AG04449 (cell line): ENCODE measurements at regions not wholly inside any gene's neighbourhood (a gene's known extent, or its start where the extent isn't known, plus 50 kb on each side); places are given as distances from the start of the nearest gene placed in this dataset.

Experiments
- CTCF ChIA-PET: fragments of 350-600 bp; formaldehyde crosslinking; extraction: SDS; loops from one replicate; lab custom pipeline; 2021; ENCODE audit warnings: antibody characterized with exemption; lab: Yijun Ruan, JAX
- POLR2A ChIA-PET: fragments of 400-600, 350-600 bp; formaldehyde crosslinking; extraction: SDS; loops from one replicate; lab custom pipeline; 2020; ENCODE audit warnings: antibody characterized with exemption, inconsistent platforms; lab: Yijun Ruan, JAX
- DNase-seq: peaks from one replicate; pipeline ENCODE4 v3.0.0-alpha.2; 2010; ENCODE audit warnings: low read depth, low spot score
- H3K4me3 ChIP-seq: 2 replicates; pipeline ENCODE4 v1.5.1; 2011; ENCODE audit warnings: low read depth, mild to moderate bottlenecking, control low read depth, low read length
- TF ChIP-seq, protein P1 (sequence below): IDR thresholded peaks from one replicate; pipeline ENCODE4 v1.5.1; 2011; ENCODE audit warnings: mild to moderate bottlenecking, moderate library complexity, low read length, control low read depth, inconsistent platforms; ENCODE audit not compliant: insufficient read depth; ENCODE audit errors: missing control alignments

DNA sequence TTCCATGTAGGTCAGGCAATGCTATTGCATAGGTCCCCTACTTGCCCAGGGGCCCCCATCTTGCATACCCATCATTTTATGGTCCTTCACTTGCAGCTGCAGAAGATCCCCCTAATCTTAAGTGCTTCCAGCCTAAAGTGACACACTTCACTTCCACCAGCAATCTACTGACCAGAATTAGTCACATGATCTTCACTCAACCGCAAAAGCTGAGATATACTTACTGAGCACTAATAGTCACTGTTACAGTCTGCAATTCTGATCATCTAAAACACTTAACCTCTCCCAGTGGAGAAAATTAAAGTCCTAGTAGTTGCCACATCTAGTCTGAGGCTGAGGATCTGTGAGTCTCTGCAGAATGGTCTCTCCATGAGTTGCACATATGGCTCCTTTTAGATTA is 82.1 kb downstream of the AREG start:
- H3K4me3 ChIP-seq = no peak overlapping the region
- no peak for DNase-seq
- TF ChIP-seq, protein P1, sequence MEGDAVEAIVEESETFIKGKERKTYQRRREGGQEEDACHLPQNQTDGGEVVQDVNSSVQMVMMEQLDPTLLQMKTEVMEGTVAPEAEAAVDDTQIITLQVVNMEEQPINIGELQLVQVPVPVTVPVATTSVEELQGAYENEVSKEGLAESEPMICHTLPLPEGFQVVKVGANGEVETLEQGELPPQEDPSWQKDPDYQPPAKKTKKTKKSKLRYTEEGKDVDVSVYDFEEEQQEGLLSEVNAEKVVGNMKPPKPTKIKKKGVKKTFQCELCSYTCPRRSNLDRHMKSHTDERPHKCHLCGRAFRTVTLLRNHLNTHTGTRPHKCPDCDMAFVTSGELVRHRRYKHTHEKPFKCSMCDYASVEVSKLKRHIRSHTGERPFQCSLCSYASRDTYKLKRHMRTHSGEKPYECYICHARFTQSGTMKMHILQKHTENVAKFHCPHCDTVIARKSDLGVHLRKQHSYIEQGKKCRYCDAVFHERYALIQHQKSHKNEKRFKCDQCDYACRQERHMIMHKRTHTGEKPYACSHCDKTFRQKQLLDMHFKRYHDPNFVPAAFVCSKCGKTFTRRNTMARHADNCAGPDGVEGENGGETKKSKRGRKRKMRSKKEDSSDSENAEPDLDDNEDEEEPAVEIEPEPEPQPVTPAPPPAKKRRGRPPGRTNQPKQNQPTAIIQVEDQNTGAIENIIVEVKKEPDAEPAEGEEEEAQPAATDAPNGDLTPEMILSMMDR = no peak
- CTCF ChIA-PET = interaction anchor here (0.6 to 3.1 kb wide), 6 partner anchors 8 to 150 kb away, joined by 3 to 20 read pairs (median 4); no protein-coding TSS in a partner anchor
- POLR2A ChIA-PET = no interaction called here

DNA sequence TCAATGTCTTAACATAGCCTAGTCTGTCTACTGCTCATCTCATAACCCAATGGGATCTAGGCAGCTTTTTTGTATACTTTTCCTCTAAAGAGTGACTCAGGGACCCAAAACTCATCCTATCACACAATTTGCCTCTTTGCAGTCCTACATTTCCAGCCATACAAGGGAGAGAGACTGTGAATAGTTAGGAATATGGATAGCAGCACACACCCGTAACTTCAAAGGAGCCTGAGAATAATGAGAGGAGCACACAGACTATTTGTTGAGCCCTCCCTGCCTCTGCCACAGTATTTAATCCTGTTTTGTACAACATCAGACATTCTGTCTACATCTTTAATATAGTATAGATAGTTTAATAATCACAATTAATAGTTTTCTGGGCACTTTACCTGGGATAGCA is 83.2 kb downstream of the AREG start:
- POLR2A ChIA-PET = no interaction called here
- CTCF ChIA-PET = interaction anchor here (0.8 to 3.1 kb wide), 12 partner anchors 9 to 207 kb away, joined by 3 to 20 read pairs (median 4); no protein-coding TSS in a partner anchor
- TF ChIP-seq, protein P1 = no peak
- no peak overlapping the region for H3K4me3 ChIP-seq
- DNase-seq = no peak

DNA sequence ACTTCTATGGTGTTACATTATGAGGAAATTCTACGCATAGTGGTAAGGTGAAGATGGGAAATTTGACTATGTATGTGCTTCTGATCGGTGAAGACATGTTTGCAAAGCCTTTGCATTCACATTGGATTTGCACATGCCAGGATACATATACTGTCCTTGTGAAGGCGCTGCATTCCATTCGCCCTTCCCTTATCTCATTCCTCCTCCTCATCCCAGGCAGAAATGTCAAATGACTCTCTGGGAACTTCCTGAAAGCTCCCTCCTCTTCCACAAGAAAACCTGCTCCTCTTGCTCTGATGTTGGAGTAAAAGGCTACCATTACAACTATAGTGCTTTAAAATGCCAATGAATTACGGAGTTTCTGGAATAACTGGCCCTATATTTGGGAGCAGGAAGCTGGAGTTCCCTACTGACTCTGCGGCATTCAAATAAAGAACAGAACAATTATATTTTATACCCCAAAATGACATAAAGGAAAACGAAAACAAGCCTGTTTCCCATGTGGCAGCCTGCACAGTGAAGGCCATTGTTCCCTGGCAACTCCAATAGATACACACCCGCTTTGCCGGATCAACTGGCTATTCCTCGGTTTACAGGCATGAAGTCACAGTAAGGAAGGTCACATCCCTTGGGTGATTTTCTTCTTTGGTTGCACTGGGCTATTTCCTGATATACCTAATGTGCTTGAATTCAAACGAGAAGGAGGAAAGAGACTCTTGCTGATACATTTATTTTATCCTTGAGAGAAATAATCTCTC is 84.5 kb downstream of the AREG start:
- ChIA-PET CTCF (interaction anchor here (1.0 to 6.5 kb wide), 12 partner anchors 8 to 209 kb away, joined by 3 to 66 read pairs (median 6); no protein-coding TSS in a partner anchor), POLR2A (no interaction called here)
- no peak overlapping the region for H3K4me3 ChIP-seq
- DNase-seq = no peak
- TF ChIP-seq, protein P1 = no peak

DNA sequence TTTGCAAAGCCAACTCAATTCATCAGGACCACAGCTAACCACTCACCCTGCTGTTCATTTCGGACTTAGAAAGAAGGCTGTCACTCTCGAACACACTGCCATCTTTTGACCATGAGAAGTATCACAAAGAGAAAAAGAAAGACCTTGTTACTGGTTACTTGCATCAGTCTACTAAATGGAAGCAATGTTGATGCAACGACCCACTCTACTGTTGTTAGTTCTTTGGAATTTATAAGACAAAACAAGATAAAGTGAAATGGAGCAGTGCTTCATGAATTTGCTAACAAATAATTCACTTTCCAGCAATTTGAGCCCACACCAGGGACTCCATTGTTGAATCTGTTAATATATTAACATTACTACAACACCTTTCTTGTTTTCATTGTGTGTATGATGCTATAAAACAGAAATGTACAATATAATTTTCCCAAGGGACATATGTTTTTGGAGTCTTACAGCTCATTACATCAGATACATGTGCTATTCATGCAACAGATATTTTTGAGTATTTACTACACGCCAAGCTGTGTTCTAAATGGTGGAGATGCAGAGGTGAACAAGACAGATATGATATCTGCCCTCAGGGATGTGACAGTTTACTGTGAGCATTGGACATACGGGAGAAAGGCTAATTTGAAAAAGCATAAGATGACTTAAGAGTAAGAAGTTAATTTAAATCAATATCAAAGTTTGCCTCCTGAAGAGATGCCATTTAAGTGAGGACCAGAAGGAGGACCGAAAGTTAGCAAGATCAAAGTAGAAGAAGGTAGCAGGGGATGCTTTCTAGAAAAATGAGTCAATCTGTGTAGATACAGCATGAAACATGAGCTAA is 87.2 kb downstream of the AREG start:
- ChIA-PET CTCF (interaction anchor here (0.7 to 6.5 kb wide), 26 partner anchors 8 to 214 kb away, joined by 3 to 160 read pairs (median 6); partner anchors contain the start of genes AREG and EREG), POLR2A (interaction anchor here (0.6 to 1.1 kb wide), 2 partner anchors 12 to 151 kb away, joined by 3 read pairs; no protein-coding TSS in a partner anchor)
- no peak overlapping the region for H3K4me3 ChIP-seq
- peak; percentile 47 for DNase-seq
- TF ChIP-seq, protein P1 = peak; percentile 67

DNA sequence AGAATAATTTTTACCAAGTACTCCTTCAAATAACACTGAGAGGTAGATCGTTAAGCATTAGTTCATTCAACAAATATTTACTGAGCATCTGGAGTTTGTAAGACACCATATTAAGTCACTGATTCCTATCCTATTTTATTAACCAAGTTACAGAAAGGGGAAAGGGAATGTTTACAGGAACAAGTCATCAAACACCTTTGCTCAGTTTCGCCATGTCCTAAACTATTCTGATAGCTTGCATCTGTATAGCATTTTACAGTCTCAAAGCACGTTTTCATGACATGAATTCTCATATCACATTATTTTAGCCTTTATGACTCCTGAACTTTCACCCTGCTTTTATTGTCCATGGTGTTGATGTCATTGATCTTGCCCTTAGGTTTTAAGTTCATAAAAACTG is 89.2 kb downstream of the AREG start:
- TF ChIP-seq, protein P1 = no peak
- POLR2A ChIA-PET = no interaction called here
- CTCF ChIA-PET = interaction anchor here (1.3 to 6.5 kb wide), 11 partner anchors 10 to 213 kb away, joined by 4 to 160 read pairs (median 42); no protein-coding TSS in a partner anchor
- H3K4me3 ChIP-seq = no peak overlapping the region
- no peak for DNase-seq

DNA sequence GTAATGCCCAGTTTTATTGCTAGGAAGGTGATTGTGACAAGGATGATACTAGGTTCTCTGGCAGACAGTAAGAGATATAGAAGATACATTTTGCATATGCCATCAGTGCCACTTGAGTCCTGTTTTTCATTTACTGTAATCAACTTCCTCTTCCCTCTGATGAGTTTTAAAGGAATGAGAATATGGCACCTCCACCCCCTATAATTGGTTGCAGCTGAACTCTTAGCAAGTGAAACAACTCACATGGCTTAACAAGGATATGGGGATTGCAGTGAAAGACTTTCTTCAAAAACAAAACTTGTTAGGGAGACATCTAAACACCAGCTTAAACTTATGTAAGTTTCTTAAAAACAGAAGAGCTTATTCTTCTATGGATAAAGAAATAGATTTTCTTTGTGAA is 90.0 kb downstream of the AREG start:
- ChIA-PET CTCF (interaction anchor here (0.9 to 6.5 kb wide), 8 partner anchors 9 to 214 kb away, joined by 3 to 160 read pairs (median 47); no protein-coding TSS in a partner anchor), POLR2A (no interaction called here)
- TF ChIP-seq, protein P1 = no peak
- no peak overlapping the region for H3K4me3 ChIP-seq
- no peak for DNase-seq
